HG03159 (cell line): ENCODE measurements at regions not wholly inside any gene's neighbourhood (a gene's known extent, or its start where the extent isn't known, plus 50 kb on each side); places are given as distances from the start of the nearest gene placed in this dataset.
"Not testable (repeated sequence)": the region's sequence is repeated elsewhere in the genome, so short reads cannot be mapped to it uniquely, and the experiment has no call there.

ENCODE experiments used
- ATAC-seq: cut with Tn5 transposase; IDR thresholded peaks from one replicate; pipeline ENCODE4 v1.9.1; 2021; ENCODE audit warnings: mild to moderate bottlenecking, moderate library complexity; ENCODE audit not compliant: unreplicated experiment

DNA sequence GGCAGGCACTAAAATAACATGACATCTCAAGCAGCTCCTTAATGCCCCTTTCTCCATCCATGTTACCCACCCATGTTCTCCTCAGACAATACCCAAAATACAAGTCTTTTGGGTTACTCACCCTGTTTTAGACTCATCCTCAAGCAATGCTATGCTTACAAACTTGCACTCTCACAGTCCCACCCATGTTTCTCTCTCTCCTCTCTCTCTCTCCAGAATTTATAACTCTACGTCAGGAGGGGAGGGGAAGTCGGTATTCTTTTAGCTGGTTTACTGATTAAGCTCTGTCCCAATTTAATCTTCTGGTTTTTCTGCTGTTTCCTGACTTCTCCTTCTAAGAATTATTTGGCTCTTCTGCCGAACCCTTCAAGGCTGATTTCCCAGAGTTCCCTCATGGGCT is 98.0 kb upstream of the NR5A2 start:
- no peak for ATAC-seq

DNA sequence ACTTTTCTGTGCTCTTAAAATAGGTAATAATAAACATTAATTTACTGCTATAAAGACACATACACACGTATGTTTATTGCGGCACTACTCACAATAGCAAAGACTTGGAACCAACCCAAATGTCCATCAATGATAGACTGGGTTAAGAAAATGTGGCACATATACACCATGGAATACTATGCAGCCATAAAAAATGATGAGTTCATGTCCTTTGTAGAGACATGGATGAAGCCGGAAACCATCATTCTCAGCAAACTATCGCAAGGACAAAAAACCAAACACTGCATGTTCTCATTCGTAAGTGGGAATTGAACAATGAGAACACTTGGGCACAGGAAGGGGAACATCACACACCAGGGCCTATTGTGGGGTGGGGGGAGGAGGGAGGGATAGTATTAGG is 97.4 kb upstream of the NR5A2 start:
- not testable (repeated sequence) for ATAC-seq

DNA sequence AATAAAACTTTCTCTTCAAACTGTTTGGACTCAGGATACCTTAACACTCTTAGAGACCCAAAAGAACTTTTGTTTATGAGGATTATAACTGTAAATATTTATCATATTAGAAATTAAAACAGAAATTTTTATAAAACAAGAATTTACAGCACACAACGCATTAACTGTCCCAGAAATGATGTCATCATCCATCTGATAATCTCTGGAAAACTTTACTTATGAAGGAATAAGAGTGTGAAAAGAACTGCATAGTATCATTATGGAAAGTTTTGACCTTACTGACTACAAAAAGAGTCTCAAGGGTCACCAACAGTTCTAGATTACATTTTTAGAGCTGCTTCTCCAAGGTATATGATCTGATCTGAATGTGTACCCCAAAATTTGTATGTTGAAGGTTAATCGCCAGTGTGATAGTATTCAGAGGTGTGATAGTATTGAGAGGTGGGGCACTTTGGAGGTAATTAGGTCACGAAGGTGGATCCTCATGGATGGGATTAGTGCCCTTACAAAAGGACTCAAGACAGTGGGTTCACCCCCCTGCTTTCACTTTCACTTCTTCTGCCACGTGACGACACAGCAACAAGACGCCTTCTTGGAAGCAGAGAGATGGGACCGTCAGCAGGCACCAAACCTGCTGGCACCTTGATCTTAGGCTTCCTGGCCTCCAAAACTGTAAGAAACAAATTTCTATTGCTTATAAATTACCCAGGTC is 95.7 kb upstream of the NR5A2 start:
- ATAC-seq: no peak

DNA sequence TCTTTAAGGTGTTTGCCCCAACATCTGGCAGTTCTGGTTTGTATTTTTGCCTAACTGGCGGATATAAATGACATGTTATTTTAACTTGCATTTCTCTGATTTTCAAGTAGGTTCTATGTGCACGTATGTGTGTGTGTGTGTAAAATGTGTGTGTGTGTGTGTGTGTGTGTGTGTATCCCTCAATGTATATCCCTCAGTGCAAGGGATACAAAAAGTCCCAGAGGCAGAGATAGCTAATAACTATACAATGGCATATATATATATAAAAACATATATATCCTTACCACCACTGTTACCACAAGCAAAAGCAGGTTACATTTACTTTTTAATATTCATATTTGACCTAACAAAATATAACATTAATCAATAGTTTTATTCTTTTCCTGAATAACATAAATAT is 95.0 kb upstream of the NR5A2 start:
- ATAC-seq: no peak

DNA sequence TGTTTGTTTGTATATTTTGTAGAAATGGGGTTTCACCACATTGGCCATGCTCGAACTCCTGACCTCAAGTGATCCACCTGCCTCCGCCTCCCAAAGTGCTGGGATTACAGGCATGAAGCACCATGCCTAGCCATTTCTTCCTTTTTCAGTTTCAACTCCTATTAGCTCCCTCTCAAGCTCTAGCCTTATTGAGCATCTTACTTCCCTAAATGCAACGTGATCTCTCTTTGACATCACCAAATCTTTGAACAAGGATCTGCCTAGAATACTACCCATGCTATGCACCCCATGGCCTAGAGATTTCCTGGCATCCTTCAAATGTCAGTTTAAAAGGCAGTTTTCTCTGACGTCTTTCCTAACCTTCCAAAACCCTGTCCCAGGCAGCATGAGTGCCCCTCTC is 91.1 kb upstream of the NR5A2 start:
- no peak for ATAC-seq

DNA sequence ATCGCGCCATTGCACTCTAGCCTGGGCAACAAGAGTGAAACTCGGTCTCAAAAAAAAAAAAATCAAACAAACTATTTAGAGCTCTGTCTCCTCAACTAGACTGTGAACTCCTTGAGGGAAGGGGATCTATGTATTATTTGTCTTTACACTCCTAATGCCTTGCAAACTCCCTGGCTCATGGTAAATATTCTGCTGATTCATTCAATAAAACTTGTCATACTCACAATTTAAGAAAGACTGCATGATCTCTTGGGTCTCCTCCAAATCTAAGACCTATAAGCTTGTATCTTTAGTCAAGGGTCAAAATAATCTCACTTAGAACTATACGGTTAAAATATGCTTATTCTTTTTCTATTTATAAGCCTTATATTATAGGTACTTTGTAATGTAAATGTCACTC is 90.3 kb upstream of the NR5A2 start:
- no peak for ATAC-seq

DNA sequence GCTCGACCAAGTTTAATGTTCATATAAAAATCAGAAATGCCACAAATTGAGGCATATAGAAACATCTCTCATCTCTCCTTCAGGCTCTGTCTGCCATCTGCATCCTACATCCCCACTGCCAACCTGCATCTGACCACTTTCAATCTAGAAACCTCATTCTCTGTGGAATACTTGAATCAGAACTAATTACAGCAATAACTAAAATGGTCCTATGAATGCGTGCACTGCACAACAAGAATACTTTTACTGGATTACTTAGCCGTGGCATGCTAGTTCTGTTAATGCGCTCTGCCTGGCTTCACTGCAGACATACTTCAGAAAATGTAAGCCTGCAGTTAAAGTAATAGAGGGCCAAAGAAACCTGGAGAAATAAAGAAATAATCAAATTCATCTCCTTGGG is 89.8 kb upstream of the NR5A2 start:
- ATAC-seq: no peak

DNA sequence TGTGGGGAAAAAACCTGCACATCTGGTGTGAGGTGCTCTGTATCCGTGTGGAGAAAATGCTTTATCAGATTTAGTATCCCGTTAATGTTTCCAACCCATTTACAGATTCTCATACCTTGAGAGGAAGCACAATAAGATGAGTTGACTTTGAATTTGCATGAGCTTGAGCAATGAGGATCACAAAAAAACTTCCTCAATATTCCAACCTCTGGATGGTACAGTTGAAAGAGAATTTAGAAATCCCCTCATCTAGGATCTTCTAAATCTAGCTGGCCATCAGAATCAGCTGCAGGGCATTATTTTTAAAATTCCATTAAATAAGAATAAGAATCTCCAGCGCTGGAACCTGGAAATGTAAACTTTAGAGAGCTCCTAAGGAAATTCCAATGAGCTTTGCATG is 82.5 kb upstream of the NR5A2 start:
- ATAC-seq: no peak

DNA sequence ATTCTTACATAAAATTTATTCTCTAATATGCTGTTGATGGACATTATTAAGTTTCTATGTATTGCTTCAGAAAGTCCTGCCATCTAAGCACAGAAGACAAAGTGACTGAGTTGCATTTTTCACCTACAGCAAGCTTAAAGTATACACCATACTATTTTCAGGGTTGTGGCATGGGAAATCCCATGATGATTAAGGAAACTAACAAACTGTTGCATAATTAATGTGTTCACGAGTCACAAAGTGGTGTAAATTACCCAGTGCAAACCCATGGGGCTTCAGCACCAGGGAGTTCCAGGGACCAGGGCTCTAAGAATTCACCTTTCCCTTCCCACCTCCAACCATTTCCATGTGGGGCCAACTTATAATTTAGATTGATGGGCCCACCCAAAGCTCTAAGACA is 81.9 kb upstream of the NR5A2 start:
- ATAC-seq: no peak

DNA sequence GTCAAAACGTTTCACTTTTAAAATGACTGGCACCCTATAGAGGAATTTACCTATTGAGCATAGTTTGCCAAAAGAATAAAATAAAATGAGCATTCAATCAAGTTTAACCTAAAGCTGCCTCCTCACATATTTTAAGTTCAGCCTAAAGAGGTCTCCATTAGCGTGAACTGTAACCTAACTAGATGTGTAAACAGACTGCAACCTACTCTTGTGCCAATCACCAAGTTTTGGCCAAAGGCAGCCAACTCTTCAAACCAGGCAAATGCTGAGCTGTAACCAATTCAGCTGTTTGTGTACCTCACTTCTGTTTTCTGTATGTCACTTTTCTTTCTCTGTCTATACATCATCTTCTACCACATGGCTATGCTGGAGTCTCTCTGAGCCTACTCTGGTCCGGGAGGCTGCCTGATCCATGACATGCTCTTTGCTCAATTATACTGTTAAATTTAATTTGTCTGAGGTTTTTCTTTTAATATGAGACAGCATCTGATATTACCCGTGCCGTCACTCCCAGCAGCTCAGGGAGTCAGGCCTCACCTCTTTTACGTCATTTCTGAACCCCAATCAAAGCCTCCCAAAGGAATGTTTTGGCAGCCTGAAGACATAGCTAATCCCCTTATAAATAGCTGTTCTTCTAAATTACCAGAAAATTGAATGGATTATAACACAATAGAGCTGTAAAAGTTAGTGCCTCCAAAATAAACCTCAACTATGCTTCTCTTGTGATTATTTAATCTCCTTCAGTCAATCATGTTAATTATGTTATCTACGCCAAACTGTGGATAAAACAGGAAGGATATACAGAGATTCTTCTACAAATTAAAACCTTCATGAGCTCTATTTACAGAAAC is 81.0 kb upstream of the NR5A2 start:
- no peak for ATAC-seq

DNA sequence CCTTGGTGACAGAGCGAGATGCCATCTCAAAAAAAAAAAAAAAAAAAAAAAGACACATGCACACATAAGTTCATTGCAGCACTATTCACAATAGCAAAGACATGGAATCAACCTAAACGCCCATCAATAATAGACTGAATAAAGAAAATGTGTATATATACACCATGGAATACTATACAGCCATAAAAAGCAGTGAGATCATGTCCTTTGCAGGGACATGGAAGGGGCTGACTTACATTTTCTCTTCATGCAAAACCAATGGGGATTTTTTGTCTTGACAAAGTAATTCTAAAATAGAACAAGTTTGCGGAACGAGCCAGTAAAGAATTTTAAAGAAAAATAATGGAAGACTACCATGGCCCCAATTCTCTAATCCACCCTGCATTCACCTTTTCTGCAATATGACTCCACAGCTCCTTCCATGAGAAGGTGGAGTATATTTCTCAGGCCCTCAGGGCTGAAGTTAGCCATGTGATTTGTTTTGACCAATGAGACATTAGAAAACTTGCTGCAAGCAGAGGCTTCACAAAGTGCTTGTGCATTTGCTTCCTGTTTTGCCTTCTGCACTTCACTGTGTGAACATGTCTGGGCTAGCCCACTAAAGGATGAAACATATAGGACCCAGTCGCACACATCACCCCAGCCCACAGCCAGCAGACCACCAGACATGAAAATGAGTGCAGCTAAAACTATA is 78.8 kb upstream of the NR5A2 start:
- no peak for ATAC-seq

DNA sequence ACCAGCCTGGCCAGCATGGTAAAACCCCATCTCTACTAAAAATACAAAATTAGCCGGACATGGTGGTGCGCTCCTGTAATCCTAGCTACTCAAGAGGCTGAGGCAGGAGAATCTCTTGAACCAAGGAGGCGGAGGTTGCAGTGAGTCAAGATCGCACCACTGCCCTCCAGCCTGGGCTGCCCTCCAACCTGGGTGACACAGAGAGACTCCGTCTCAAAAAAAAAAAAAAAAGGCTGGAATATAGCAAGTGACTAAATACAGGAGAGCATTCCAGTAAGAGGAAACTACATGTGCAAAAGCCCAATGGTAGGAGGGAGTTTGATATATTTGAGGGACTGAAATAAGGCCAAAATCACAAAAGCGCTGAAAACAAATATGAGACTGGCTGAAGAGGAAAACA is 76.5 kb upstream of the NR5A2 start:
- not testable (repeated sequence) for ATAC-seq

DNA sequence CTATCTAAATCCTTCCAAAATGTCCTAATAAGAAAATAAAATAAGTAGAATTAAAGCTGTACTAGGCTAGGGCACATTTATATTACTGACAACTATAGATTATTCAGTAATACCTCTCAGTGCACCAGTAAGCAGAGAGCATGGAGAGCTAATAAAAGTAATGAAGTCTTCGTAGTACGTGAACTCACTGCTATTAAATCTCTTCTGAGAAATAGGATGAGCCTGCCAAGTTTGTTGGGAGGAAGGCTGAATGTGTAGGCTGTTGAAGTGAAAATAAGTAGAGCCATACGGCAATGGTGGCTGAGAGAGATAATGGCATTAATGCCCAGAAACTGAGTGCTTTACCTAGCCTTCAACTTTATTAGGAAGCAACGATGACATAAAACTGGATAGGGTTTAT is 73.9 kb upstream of the NR5A2 start:
- ATAC-seq: no peak

DNA sequence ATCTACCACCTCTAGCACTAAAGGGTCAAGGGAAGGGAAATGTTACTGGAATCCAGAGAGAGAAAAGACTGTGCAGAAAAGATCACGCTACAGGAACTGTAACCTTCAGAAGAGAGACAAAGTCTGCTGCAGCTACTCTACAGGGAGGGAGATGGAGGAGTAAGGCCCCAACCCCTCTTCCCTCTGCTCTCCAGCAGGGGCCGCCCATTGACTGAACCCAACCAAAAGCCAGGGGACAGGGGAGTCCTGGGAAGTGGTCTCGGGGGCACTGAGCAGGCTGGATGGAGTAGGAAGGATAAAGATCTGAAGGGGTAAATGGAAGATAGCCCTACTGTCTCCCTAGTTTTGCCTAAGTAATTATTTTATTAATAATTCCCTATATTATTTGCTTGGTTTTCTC is 72.8 kb upstream of the NR5A2 start:
- ATAC-seq: no peak

DNA sequence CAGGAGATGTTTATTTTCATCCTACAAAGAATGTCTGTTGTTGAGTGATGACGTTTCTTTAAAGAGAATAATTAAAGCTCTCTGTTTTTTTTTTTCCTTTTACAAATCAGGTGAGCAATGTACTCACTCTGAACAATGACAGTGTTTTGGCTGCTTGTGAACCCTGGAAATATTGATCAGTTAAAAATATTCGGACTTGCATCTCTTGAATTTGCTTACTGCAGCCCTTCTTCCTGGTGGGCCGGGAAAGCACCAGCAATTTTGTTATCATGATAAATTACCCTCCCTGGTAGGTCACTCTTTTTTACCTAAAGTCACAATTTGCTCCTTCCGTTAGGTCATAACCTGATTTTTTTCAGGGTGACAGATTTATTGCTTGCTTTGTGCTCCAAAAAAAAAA is 72.3 kb upstream of the NR5A2 start:
- no peak for ATAC-seq

DNA sequence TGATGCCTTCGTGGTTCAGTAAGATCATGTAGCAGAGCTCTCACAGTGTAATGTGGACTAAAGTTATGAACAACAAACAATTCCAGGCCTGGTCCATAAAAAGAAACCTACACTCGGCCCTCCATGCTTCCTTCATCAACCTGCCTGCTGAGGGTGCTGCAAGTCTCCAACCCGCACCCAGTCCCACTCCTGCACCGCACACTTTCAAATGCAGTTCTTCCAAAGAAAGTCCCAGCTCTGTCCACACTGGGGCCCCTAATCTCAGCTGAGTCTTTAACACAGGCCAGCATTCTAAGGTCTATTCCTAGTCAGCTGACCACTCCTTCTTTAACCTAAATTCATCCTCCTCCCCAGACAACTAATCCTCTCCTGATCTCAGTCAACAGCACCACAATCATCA is 71.5 kb upstream of the NR5A2 start:
- ATAC-seq: no peak

DNA sequence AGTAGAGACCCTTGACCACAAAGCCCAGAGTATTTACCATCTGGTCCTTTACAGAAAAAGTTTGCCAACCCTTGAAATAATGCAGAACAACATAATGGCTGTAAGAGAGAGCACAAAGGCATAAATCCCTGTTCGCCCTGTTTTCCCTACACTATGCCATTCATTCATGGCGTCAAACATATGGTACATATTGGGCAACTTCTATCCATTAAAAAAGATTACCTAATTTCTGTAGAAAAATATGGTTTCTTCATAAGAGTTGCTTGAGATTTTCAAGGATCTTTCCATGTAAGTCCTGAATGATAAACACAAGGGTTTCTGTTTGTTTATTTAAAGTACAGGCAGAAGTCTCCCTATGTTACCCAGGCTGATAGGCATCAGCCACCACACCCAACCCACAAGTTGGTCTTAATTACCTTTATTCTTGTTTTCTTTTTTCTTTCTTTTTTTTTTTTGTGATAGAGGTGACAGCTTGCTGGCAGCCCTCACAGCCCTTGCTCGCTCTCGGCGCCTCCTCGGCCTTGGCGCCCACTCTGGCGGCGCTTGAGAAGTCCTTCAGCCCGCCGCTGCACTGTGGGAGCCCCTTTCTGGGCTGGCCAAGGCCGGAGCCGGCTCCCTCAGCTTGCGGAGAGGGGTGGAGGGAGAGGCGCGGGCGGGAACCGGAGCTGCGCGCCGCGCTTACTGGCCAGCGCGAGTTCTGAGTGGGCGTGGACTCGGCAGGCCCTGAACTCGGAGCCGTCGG is 68.3 kb upstream of the NR5A2 start:
- ATAC-seq: no peak

DNA sequence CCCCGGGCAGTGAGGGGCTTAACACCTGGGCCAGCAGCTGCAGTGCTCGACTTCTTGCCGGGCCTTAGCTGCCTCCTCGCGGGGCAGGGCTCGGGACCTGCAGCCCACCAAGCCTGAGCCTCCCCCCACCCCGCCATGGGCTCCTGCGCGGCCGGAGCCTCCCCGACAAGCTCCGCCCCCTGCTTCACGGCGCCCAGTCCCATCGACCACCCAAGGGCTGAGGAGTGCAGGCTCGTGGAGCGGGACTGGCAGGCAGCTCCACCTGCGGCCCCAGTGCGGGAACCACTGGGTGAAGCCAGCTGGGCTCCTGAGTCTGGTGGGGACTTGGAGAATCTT is 67.8 kb upstream of the NR5A2 start:
- no peak for ATAC-seq

DNA sequence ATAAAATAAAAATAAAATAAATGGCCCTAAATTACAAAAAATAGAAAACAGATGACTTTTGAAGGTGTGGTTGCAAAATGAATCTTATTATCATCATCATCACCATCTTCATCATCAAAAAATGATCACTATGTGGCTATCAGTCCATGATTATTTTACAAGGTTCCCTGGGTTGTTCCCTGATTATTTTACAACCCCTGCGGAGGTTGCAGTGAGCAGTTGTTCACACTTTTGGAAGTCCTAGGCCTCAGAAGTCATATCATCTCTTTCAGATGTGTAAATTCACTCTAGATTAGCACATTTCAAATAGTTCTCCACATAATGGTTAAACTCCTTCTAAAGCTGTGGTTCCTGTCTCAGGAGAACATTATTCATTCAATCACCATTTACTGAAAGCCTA is 57.4 kb upstream of the NR5A2 start:
- ATAC-seq: no peak

DNA sequence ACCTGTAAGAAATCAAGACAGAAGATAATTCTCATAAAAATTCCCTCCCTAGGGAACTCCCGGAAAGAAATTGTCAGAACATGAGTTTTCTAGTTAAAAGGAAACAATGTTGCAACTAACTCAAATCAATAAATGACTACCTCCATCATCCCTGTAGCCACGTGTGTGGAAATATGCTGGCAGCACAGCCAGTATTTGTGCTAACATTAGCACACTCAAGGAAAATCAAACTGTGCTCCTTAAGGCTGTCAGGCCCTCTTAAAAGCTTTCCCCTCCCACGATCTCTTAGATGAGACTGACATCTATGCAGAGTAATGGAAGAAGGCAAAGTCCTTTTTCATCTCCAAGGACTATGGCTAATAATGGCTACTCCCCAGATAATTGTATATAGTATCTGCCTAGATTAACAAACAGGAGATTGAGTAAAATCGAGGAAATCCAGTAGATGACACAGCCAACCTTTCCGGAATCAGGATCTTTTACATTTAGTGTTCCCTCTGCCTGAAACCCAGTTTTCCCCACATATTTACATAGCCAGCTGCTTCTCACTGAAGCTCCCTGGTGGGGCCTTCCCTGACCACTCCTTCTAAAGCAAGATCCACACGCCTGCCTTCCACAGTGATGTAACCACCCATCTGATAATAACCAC is 50.9 kb upstream of the NR5A2 start:
- no peak for ATAC-seq
